ENCODE measurements at regions not wholly inside any gene's neighbourhood (a gene's known extent, or its start where the extent isn't known, plus 50 kb on each side); places are given as distances from the start of the nearest gene placed in this dataset.

DNA sequence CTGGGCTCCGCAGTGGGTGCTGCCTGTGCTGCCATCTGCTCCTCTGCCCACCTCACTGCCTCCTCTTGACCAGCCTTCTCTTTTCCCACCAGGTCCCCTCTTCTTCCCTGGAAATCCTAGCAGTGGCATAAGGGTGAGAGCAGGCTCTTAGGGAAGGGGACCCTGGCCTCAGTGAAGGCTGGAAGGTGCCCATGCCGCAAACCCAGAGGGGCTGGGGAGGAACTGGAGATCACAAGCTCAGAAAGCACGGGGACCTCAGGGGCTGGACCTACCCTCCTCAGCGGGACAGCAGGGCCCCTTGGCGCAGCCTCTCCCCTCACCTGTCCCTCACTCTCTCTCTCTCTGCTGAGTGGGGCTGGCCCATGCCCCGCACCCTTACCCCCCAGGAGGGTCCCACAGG is 144.4 kb upstream of the IRX2 start:
- no peak for DNase-seq (ENCODE audit: low read depth in 2 of 2)

- no peak for DNase-seq (ENCODE audit: low read depth in 2 of 2)
Observed at GRCh38 chr5:2895196-2895595, 143.7 kb upstream of the IRX2 start.

DNA sequence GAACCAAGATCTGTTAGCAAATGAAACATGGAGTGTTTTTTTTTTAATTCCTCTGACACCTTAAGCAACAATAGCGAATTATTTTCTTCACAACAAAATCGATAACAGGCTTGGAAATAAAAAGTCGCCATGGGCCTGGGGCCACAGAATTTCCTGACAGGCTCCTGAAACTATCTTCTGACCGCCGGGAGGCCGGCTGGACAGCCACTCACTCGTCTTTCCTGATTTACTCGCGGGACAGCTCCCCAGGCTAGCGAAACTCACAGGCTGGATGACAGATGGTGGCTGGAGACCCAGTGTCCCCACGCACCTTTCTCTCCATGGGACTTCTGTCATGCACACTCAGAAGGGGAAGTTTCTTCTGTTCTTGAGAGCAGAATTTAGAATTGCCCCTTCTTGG is 143.3 kb upstream of the IRX2 start:
- no peak for DNase-seq (ENCODE audit: low read depth in 2 of 2)

DNA sequence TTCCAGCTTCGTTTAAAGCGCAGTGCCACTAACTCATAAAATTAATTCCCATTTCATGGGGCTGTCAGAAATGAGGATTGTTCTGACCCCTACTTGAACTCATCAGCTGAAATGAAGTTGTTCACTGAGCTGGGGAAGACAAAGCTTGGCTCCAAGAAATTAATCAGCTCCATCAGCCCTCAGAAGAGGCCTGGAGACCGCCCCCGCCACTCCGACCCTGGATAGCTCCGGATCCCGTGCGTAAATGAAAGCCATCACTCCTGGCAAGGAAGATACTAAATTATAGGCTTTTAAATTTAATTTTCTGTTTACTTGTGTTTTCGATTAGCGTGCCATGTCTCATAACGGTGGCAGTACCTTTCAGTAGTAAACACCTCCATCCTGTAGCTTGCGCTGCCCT is 142.8 kb upstream of the IRX2 start:
- no peak for DNase-seq (ENCODE audit: low read depth in 2 of 2)

DNA sequence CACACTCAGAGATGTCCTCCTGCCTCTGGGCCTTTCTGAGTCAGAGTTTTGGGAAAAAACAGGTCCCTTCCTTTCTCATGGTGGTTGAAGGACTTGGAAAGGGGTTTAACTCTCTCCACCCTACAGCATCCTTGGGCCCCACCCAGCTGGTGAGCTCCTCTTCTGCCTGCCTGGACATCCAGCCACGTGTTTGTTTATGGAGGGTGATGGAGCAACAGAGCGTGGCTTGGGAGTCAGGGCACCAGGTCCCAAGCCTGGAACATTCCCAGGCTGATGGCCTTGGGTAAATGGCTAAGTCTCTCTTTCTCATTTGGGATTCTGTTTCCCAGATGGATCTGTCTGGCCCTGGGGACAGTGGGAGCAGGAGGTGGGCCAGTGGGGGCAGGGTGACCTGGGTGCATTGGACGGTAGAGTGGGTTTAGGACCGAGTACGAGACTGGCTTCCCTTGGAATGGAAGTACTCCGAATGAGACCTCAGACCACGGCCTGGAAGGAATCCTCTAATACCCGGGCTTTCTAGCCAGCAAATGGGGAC is 141.1 kb upstream of the IRX2 start:
- DNase-seq (ENCODE audit: low read depth in 2 of 2), result no peak

DNA sequence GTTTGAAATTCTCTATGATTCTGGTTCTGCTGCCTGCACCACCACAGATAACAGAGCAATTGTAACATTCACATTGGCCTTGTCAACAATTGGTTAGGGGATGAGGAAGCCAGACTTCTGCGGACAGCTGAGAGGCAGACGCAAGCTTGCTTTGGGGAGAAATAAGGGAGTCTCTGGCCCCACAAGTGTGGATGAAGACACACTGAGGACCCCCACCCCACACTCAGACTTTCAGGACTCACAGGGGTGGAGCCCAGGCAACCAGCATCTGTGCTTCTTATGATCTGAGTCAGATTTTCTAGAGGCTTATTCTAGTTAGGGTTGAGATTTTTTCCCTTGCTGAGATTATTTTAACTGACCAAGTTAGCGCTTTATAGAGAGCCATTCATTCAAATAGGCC is 140.3 kb upstream of the IRX2 start:
- no peak for DNase-seq (ENCODE audit: low read depth in 2 of 2)

DNA sequence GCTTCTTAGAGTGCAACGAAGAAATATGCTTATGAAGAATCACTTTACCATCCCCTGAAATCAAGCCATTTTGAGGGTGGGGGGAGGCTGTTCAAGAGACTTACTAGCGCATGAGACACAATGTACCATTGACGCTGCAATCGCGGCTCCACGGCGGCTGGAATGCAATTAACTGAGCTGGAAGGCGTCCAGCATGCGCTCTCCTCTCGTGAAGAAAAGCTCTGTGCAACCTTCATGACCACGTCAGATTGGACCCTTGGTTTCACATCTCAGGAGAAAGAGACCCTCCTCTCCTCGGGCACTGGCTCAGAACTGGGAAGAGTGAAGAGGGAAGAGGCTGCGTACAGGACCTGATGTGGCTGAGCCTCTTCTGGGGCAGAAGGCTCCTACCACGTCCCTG is 138.5 kb upstream of the IRX2 start:
- no peak for DNase-seq (ENCODE audit: low read depth in 2 of 2)

DNA sequence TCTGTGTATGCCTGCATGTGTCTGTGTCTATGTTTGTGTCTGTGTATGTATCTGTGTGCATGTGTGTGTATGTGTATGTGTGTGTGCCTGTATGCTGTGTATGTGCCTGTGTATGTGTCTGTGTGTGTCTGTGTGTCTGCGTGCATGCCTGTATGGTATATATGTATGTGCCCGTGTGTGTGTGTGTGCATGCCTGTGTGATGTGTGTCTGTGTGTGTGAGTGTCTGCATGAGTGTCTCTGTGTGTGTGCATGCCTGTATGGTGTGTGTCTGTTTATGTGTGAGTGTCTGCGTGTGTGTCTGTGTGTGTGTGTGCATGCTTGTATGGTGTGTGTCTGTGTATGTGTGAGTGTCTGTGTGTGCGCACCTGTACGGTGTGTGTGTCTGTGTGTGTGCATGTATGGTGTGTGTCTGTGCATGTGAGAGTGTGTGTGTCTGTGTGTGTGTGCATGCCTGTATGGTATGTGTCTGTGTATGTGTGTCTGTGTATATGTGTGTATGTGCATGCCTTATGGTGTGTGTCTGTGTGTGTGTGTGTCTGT is 137.1 kb upstream of the IRX2 start:
- DNase-seq (ENCODE audit: low read depth in 2 of 2), result no peak

DNA sequence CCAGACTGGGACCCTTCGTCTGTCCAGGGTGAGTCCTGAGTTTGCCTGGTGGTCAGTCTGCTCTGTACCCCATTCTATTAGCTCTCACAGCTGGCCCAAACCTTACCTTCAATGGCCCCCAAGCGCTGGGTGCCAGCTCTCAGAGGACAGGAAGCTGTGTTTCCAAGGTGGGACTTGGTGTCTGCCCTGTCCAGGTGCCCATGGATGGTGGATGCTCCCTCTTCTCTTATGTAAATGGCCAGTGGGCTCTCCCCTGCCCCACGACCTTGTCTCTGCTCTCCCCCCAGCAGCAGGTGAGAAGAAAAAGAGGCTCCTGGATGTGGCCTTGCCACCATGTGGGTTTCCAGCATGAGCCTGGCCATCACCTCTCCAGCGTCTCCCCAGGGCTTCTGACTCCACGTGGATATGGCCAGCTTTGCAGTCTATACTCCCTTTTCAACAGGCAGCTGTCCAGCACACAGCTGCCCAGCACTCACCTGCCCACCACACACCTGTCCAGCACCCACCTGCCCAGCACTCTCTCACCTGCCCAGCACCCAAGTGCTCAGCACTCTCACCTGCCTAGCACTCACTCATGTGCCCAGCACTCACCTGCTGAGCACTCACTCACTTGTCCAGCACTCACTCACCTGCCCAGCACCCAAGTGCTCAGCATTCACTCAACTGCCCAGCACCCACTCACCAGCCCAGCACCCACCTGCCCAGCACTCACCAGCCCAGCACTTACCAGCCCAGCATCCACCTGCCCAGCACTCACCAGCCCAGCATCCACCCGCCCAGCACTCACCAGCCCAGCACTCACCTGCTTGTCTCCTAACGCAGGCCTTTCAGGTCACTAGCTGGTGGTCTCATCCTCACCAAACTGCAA is 136.2 kb upstream of the IRX2 start:
- DNase-seq (ENCODE audit: low read depth in 2 of 2), result no peak

GRCh38 chr5:2886531-2886930 is 135.1 kb upstream of the IRX2 start:
- DNase-seq (ENCODE audit: low read depth in 2 of 2), result no peak

DNA sequence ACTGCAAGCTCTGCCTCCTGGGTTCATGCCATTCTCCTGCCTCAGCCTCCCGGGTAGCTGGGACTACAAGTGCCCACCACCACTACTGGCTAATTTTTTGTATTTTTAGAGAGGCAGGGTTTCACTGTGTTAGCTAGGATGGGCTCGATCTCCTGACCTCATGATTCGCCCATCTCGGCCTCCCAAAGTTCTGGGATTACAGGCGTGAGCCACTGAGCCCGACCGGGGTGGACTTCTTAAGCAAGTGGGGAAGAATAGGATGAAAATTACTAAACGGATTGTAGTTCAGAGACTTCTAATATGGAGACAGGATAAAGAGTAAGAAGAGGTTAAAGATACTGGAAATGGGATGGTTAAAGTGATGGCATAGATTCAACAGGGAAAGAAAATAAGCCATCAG is 132.3 kb upstream of the IRX2 start:
- DNase-seq (ENCODE audit: low read depth in 2 of 2), result no peak

DNA sequence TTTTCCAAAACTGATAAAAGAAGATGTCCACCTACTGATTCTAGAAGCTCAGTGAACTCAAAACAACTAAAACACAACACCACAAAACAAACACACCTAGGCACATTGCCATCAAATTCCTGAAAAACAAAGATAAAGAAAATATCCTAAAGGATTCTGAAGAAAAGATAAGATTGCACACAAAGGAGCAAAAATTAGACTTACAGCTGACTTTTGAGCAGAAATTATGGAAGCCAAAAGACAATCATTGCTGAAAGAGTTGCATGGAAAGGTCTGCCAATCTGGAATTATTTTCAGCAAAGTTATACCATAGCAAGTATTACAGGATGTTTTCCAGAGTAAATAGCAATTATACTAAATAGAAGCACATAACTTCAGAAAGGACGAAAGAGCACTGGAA is 128.2 kb upstream of the IRX2 start:
- DNase-seq (ENCODE audit: low read depth in 2 of 2), result no peak

GRCh38 chr5:2877522-2877921 is 126.0 kb upstream of the IRX2 start:
- no peak for DNase-seq (ENCODE audit: low read depth in 2 of 2)

- no peak for DNase-seq (ENCODE audit: low read depth in 2 of 2)
Observed at GRCh38 chr5:2876183-2876582, 124.7 kb upstream of the IRX2 start.

GRCh38 chr5:2874099-2874498 is 122.6 kb upstream of the IRX2 start:
- DNase-seq (ENCODE audit: low read depth in 2 of 2), result no peak

GRCh38 chr5:2872676-2873075 is 121.2 kb upstream of the IRX2 start:
- no peak for DNase-seq (ENCODE audit: low read depth in 2 of 2)

DNA sequence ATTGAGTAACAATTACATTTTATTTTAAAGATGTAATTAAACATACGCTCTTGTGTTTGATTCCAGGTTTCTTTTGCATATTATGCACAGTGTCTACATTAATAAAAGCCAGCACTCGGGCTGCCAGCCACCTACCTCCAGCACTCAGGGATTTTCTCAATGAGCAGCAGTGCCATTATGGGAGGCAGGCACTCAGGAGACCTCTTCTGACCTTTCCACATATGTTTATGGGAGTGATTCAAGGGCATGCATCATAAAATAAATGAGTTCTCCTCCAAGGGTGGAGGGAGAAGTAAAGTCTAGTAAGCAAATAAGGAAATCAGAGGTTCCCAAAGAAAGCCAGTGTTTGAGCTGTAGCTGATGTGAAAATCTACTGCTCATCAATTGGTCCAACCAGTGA is 119.8 kb upstream of the IRX2 start:
- DNase-seq (ENCODE audit: low read depth in 2 of 2), result no peak

DNA sequence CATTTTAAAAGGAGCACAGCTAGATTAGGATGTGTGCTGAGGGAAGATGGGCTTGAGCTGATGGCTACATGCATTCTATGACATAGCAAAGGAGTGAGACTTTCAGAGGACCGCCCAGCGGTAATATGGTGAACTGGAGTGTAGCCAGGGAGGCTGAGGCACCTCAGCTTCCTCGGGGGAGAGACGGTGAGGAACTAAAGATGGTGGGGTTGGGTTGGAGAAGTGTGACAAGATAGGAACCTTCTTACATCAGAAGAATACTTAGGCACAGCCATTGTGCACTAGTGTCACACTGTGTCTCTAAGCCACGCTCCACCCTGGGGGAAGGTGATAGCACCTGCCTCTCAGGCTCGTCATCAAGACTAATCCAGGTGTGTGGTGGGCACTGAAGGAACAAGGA is 118.0 kb upstream of the IRX2 start:
- DNase-seq (ENCODE audit: low read depth in 2 of 2), result no peak

DNA sequence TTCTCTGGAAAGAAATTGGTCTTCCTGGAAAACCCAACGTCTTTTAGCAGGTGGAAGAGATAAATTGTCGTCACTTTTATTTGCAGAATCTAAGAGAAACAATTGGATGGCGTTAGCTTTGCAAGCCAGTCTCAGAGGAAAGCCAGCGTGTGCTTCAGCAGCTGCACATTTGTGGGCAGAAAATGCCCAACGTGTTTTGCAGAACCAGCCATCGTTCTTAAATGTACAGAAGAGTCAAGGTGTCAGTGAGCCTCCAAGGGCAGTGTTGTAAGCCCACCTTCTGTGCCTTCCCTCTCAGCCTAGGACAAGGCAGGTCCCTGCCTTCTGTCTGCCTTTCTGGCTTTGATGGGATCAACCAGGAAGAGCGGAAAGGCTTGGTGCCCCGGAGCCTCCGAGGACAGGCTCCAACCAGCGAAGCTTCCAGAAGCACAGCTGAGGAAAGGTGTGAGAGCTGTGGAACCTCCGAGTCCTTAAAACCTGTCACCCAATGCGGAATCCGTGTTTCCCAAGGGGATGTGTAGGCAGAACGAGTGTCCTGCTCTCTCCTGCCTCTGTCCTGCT is 116.0 kb upstream of the IRX2 start:
- no peak for DNase-seq (ENCODE audit: low read depth in 2 of 2)

GRCh38 chr5:2866662-2867372 is 115.3 kb upstream of the IRX2 start:
- DNase-seq (ENCODE audit: low read depth in 2 of 2), result no peak

- no peak for DNase-seq (ENCODE audit: low read depth in 2 of 2)
Observed at GRCh38 chr5:2865856-2866255, 114.4 kb upstream of the IRX2 start.

GRCh38 chr5:2864515-2865105 is 113.1 kb upstream of the IRX2 start:
- no peak for DNase-seq (ENCODE audit: low read depth in 2 of 2)
